Endodermal cell (in vitro differentiated cells): ENCODE measurements at regions not wholly inside any gene's neighbourhood (a gene's known extent, or its start where the extent isn't known, plus 50 kb on each side); places are given as distances from the start of the nearest gene placed in this dataset.
A peak's percentile ranks its signal among the peaks of the same experiment; 100 is the strongest.

Experiments used
- DNase-seq: peaks from one replicate; pipeline ENCODE4 v3.0.0-alpha.2; 2017
- H3K27ac ChIP-seq: 2 replicates; pipeline ENCODE4 v1.5.1; 2013; ENCODE audit warnings: mild to moderate bottlenecking, low read depth, low read length, moderate library complexity
- H3K27me3 ChIP-seq: 2 replicates; pipeline ENCODE4 v1.6.1; 2013; ENCODE audit warnings: mild to moderate bottlenecking, low read length, moderate library complexity; ENCODE audit not compliant: insufficient read depth, control insufficient read depth, poor library complexity, severe bottlenecking
- H3K36me3 ChIP-seq: 2 replicates; pipeline ENCODE4 v1.7.0; 2013; ENCODE audit warnings: mild to moderate bottlenecking, low read length, moderate library complexity; ENCODE audit not compliant: control insufficient read depth, insufficient read depth
- H3K4me1 ChIP-seq: one replicate; pipeline ENCODE4 v1.7.0; 2013; ENCODE audit warnings: low read length; ENCODE audit not compliant: control insufficient read depth, insufficient read depth
- H3K4me3 ChIP-seq: 2 replicates; pipeline ENCODE4 v1.5.1; 2013; ENCODE audit warnings: mild to moderate bottlenecking, low read length, moderate library complexity
- H3K9ac ChIP-seq: 2 replicates; pipeline ENCODE4 v1.6.1; 2013; ENCODE audit warnings: mild to moderate bottlenecking, low read length, moderate library complexity; ENCODE audit not compliant: poor library complexity, severe bottlenecking; ENCODE audit errors: extremely low read depth
- H3K9me3 ChIP-seq: 2 replicates; pipeline ENCODE4 v1.6.1; 2013; ENCODE audit warnings: mild to moderate bottlenecking, low read length, moderate library complexity; ENCODE audit not compliant: control insufficient read depth
- H3K27ac Mint-ChIP-seq: 2 replicates; pipeline ENCODE4 v1.8.0; 2020; ENCODE audit warnings: mixed read lengths
- H3K27me3 Mint-ChIP-seq: 2 replicates; pipeline ENCODE4 v1.8.0; 2021; ENCODE audit warnings: mild to moderate bottlenecking, mixed read lengths; ENCODE audit not compliant: insufficient read depth
- H3K36me3 Mint-ChIP-seq: 2 replicates; pipeline ENCODE4 v1.8.0; 2020; ENCODE audit warnings: low read depth, mixed read lengths
- H3K4me1 Mint-ChIP-seq: 2 replicates; pipeline ENCODE4 v1.8.0; 2020; ENCODE audit warnings: mixed read lengths
- H3K4me3 Mint-ChIP-seq: 2 replicates; pipeline ENCODE4 v1.8.0; 2020; ENCODE audit warnings: mild to moderate bottlenecking, moderate library complexity, mixed read lengths
- H3K9me3 Mint-ChIP-seq: 2 replicates; pipeline ENCODE4 v1.8.0; 2020; ENCODE audit warnings: mild to moderate bottlenecking, mixed read lengths
- CTCF ChIP-seq: fragments of 200-600 bp; sonication (generic); conservative IDR thresholded peaks from 2 replicates; pipeline ENCODE4 v1.5.0; 2021; ENCODE audit warnings: antibody characterized with exemption, mild to moderate bottlenecking
- WGBS, 2 experiments: methylation state at CpG; one replicate each; pipeline versions ENCODE4 v1.1.5 to v1.1.7; 2013; ENCODE audit warnings: missing lambda C conversion rate in 2 of 2, mixed read lengths in 1 of 2; ENCODE audit not compliant: insufficient coverage in 1 of 2, insufficient read length in 1 of 2; 5-methylcytosine and 5-hydroxymethylcytosine counted together

GRCh38 chr2:116955646-116956045 is 858.8 kb upstream of the DDX18 start:
- Histone ChIP-seq H3K9me3 (peaks cover 29% of the 10 kb centered on the region), H3K27me3 (no peaks in the 10 kb centered on the region), H3K27ac (no peak overlapping the region), H3K36me3 (no peaks in the 10 kb centered on the region), H3K4me3 (no peak overlapping the region), H3K9ac (no peak overlapping the region), H3K4me1 (no peaks in the 10 kb centered on the region)
- no peak for TF ChIP-seq CTCF
- Mint-ChIP-seq H3K9me3 (peaks cover 25% of the 10 kb centered on the region), H3K4me3 (no peak overlapping the region), H3K27ac (no peak overlapping the region), H3K27me3 (peaks cover 2% of the 10 kb centered on the region), H3K36me3 (peaks cover 4% of the 10 kb centered on the region), H3K4me1 (peaks cover 6% of the 10 kb centered on the region)
- DNase-seq, result no peak
- whole genome bisulfite sequencing, 2 experiments, result 85 to 100% methylated on average over 2 of the region's 2 CpGs

GRCh38 chr2:116975608-116976007 is 838.9 kb upstream of the DDX18 start:
- no peak overlapping the region for H3K27ac Mint-ChIP-seq
- peaks cover under 1% of the 10 kb centered on the region for H3K9me3 ChIP-seq
- no peak overlapping the region for H3K9ac ChIP-seq
- no peaks in the 10 kb centered on the region for H3K27me3 Mint-ChIP-seq
- TF ChIP-seq CTCF, result no peak
- H3K36me3 Mint-ChIP-seq, result no peaks in the 10 kb centered on the region
- no peaks in the 10 kb centered on the region for H3K27me3 ChIP-seq
- WGBS, 2 experiments, result 89 to 97% methylated on average over 3 of the region's 3 CpGs
- H3K9me3 Mint-ChIP-seq, result no peaks in the 10 kb centered on the region
- H3K4me3 ChIP-seq, result no peak overlapping the region
- H3K4me3 Mint-ChIP-seq, result no peak overlapping the region
- H3K36me3 ChIP-seq, result no peaks in the 10 kb centered on the region
- peaks cover 7% of the 10 kb centered on the region for H3K4me1 Mint-ChIP-seq
- no peaks in the 10 kb centered on the region for H3K4me1 ChIP-seq
- H3K27ac ChIP-seq, result no peak overlapping the region
- DNase-seq, result no peak

GRCh38 chr2:116979916-116980764 is 834.4 kb upstream of the DDX18 start:
- Mint-ChIP-seq H3K27me3 (no peaks in the 10 kb centered on the region), H3K36me3 (no peaks in the 10 kb centered on the region), H3K4me3 (no peak overlapping the region), H3K9me3 (peaks cover 14% of the 10 kb centered on the region), H3K27ac (no peak overlapping the region), H3K4me1 (peaks cover 7% of the 10 kb centered on the region)
- no peak for TF ChIP-seq CTCF
- no peaks in the 10 kb centered on the region for H3K36me3 ChIP-seq
- no peak overlapping the region for H3K9ac ChIP-seq
- peak overlapping the region; percentile 16 for H3K27ac ChIP-seq
- no peaks in the 10 kb centered on the region for H3K27me3 ChIP-seq
- 86 to 94% methylated on average over 1 to 2 of the region's 2 CpGs for WGBS, 2 experiments
- no peak overlapping the region for H3K4me3 ChIP-seq
- H3K9me3 ChIP-seq, result no peaks in the 10 kb centered on the region
- DNase-seq, result peak; percentile 46
- no peaks in the 10 kb centered on the region for H3K4me1 ChIP-seq
